ENCODE measurements at regions not wholly inside any gene's neighbourhood (a gene's known extent, or its start where the extent isn't known, plus 50 kb on each side); places are given as distances from the start of the nearest gene placed in this dataset.

- H3K9me3 ChIP-seq (ENCODE audit: control insufficient read depth in 2 of 3, insufficient read depth in 1 of 3, low read length in 3 of 3): no peaks in the 10 kb centered on the region
- intact Hi-C loops (cut with DNase I): no loop called here
- no peak overlapping the region for H3K9ac ChIP-seq (ENCODE audit: low read length in 3 of 3)
- no peaks in the 10 kb centered on the region for H3K27me3 ChIP-seq (ENCODE audit: control insufficient read depth, insufficient read depth, low read length)
- no peak for TF ChIP-seq CTCF (IDR thresholded peaks at IDR 0.05; ENCODE audit: borderline replicate concordance, extremely low read depth, insufficient read depth)
- H3K4me3 ChIP-seq (ENCODE audit: low read length in 3 of 3): no peak overlapping the region
- no peaks in the 10 kb centered on the region for H3K4me1 ChIP-seq (ENCODE audit: control insufficient read depth in 2 of 3, insufficient read depth in 2 of 3, low read depth in 1 of 3, low read length in 3 of 3)
- DNase-seq: no peak
- no peak overlapping the region for H3K27ac ChIP-seq (ENCODE audit: low read depth in 2 of 2, low read length in 2 of 2)
- no peak for FAIRE-seq
- H3K36me3 ChIP-seq (ENCODE audit: control insufficient read depth in 2 of 3, insufficient read depth in 3 of 3, low read length in 3 of 3): no peaks in the 10 kb centered on the region
Observed at GRCh38 chr1:3959361-3959760, 59.3 kb upstream of the C1orf174 start.

- H3K4me3 ChIP-seq (ENCODE audit: low read length in 3 of 3): no peak overlapping the region
- H3K9ac ChIP-seq (ENCODE audit: low read length in 3 of 3): no peak overlapping the region
- intact Hi-C loops (cut with DNase I): no loop called here
- TF ChIP-seq CTCF (IDR thresholded peaks at IDR 0.05; ENCODE audit: borderline replicate concordance, extremely low read depth, insufficient read depth): no peak
- no peak for DNase-seq
- H3K9me3 ChIP-seq (ENCODE audit: control insufficient read depth in 2 of 3, insufficient read depth in 1 of 3, low read length in 3 of 3): no peaks in the 10 kb centered on the region
- H3K36me3 ChIP-seq (ENCODE audit: control insufficient read depth in 2 of 3, insufficient read depth in 3 of 3, low read length in 3 of 3): no peaks in the 10 kb centered on the region
- H3K4me1 ChIP-seq (ENCODE audit: control insufficient read depth in 2 of 3, insufficient read depth in 2 of 3, low read depth in 1 of 3, low read length in 3 of 3): no peaks in the 10 kb centered on the region
- H3K27ac ChIP-seq (ENCODE audit: low read depth in 2 of 2, low read length in 2 of 2): no peak overlapping the region
- H3K27me3 ChIP-seq (ENCODE audit: control insufficient read depth, insufficient read depth, low read length): no peaks in the 10 kb centered on the region
- FAIRE-seq: no peak
Observed at GRCh38 chr1:3963554-3963953, 63.5 kb upstream of the C1orf174 start.

GRCh38 chr1:3965693-3966092 is 65.6 kb upstream of the C1orf174 start:
- FAIRE-seq (no peak), DNase-seq (no peak)
- no peak overlapping the region for H3K9ac ChIP-seq (ENCODE audit: low read length in 3 of 3)
- intact Hi-C loops (cut with DNase I): no loop called here
- H3K4me1 ChIP-seq (ENCODE audit: control insufficient read depth in 2 of 3, insufficient read depth in 2 of 3, low read depth in 1 of 3, low read length in 3 of 3): no peaks in the 10 kb centered on the region
- H3K27ac ChIP-seq (ENCODE audit: low read depth in 2 of 2, low read length in 2 of 2): no peak overlapping the region
- H3K27me3 ChIP-seq (ENCODE audit: control insufficient read depth, insufficient read depth, low read length): no peaks in the 10 kb centered on the region
- TF ChIP-seq CTCF (IDR thresholded peaks at IDR 0.05; ENCODE audit: borderline replicate concordance, extremely low read depth, insufficient read depth): no peak
- H3K9me3 ChIP-seq (ENCODE audit: control insufficient read depth in 2 of 3, insufficient read depth in 1 of 3, low read length in 3 of 3): peaks cover 0 to 9% (median 0%) of the 10 kb centered on the region in 3 donors
- no peaks in the 10 kb centered on the region for H3K36me3 ChIP-seq (ENCODE audit: control insufficient read depth in 2 of 3, insufficient read depth in 3 of 3, low read length in 3 of 3)
- no peak overlapping the region for H3K4me3 ChIP-seq (ENCODE audit: low read length in 3 of 3)

- Histone ChIP-seq H3K4me3 (ENCODE audit: low read length in 3 of 3) (no peak overlapping the region), H3K27me3 (ENCODE audit: control insufficient read depth, insufficient read depth, low read length) (no peaks in the 10 kb centered on the region), H3K36me3 (ENCODE audit: control insufficient read depth in 2 of 3, insufficient read depth in 3 of 3, low read length in 3 of 3) (no peaks in the 10 kb centered on the region), H3K9me3 (ENCODE audit: control insufficient read depth in 2 of 3, insufficient read depth in 1 of 3, low read length in 3 of 3) (peaks cover 0 to 9% (median 0%) of the 10 kb centered on the region in 3 donors), H3K4me1 (ENCODE audit: control insufficient read depth in 2 of 3, insufficient read depth in 2 of 3, low read depth in 1 of 3, low read length in 3 of 3) (no peaks in the 10 kb centered on the region), H3K9ac (ENCODE audit: low read length in 3 of 3) (no peak overlapping the region), H3K27ac (ENCODE audit: low read depth in 2 of 2, low read length in 2 of 2) (no peak overlapping the region)
- FAIRE-seq (no peak), DNase-seq (peak in 3 of 5 donors; percentile 54 to 59 (median 54))
- intact Hi-C loops (cut with DNase I): no loop called here
- TF ChIP-seq CTCF (IDR thresholded peaks at IDR 0.05; ENCODE audit: borderline replicate concordance, extremely low read depth, insufficient read depth): no peak
Observed at GRCh38 chr1:3968851-3969250, 68.8 kb upstream of the C1orf174 start.

Measured in kidney (tissue), 13 donors.